Neural crest cell (in vitro differentiated cells): ENCODE measurements at regions not wholly inside any gene's neighbourhood (a gene's known extent, or its start where the extent isn't known, plus 50 kb on each side); places are given as distances from the start of the nearest gene placed in this dataset.

ENCODE experiments used
- DNase-seq: peaks from one replicate; pipeline ENCODE4 v3.0.0; 2021; ENCODE audit warnings: low read depth, mixed read lengths, low spot score
- H3K27ac Mint-ChIP-seq: one replicate; pipeline ENCODE4 v1.8.0; 2021; ENCODE audit warnings: mild to moderate bottlenecking, mixed read lengths; ENCODE audit not compliant: unreplicated experiment
- H3K27me3 Mint-ChIP-seq: 2 replicates; pipeline ENCODE4 v1.8.0; 2021; ENCODE audit warnings: low read depth, mild to moderate bottlenecking, mixed read lengths
- H3K36me3 Mint-ChIP-seq: 2 replicates; pipeline ENCODE4 v1.8.0; 2021; ENCODE audit warnings: low read depth, mild to moderate bottlenecking, mixed read lengths
- H3K4me1 Mint-ChIP-seq: 2 replicates; pipeline ENCODE4 v1.8.0; 2021; ENCODE audit warnings: mixed read lengths
- H3K4me3 Mint-ChIP-seq: one replicate; pipeline ENCODE4 v1.8.0; 2021; ENCODE audit warnings: mild to moderate bottlenecking, mixed read lengths
- H3K9me3 Mint-ChIP-seq: 2 replicates; pipeline ENCODE4 v1.8.0; 2021; ENCODE audit warnings: mixed read lengths
- TF ChIP-seq, protein P1 (sequence below): fragments of 200-600 bp; sonication (generic); conservative IDR thresholded peaks from 2 replicates; pipeline ENCODE4 v1.5.0; 2021; ENCODE audit warnings: antibody characterized with exemption, mild to moderate bottlenecking

- Mint-ChIP-seq H3K27ac (peak overlapping the region; percentile 7), H3K36me3 (no peaks in the 10 kb centered on the region), H3K4me3 (no peak overlapping the region), H3K4me1 (peaks cover 27% of the 10 kb centered on the region), H3K9me3 (no peaks in the 10 kb centered on the region), H3K27me3 (no peaks in the 10 kb centered on the region)
- DNase-seq = no peak
- TF ChIP-seq, protein P1, sequence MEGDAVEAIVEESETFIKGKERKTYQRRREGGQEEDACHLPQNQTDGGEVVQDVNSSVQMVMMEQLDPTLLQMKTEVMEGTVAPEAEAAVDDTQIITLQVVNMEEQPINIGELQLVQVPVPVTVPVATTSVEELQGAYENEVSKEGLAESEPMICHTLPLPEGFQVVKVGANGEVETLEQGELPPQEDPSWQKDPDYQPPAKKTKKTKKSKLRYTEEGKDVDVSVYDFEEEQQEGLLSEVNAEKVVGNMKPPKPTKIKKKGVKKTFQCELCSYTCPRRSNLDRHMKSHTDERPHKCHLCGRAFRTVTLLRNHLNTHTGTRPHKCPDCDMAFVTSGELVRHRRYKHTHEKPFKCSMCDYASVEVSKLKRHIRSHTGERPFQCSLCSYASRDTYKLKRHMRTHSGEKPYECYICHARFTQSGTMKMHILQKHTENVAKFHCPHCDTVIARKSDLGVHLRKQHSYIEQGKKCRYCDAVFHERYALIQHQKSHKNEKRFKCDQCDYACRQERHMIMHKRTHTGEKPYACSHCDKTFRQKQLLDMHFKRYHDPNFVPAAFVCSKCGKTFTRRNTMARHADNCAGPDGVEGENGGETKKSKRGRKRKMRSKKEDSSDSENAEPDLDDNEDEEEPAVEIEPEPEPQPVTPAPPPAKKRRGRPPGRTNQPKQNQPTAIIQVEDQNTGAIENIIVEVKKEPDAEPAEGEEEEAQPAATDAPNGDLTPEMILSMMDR = peak; percentile 45
Observed at GRCh38 chr18:42274488-42275137, 319.6 kb downstream of the PIK3C3 start.

GRCh38 chr18:42275138-42275535 lies 320.1 kb downstream of the PIK3C3 start:
- DNase-seq = no peak
- Mint-ChIP-seq H3K27ac (peak overlapping the region; percentile 7), H3K4me1 (peaks cover 28% of the 10 kb centered on the region), H3K4me3 (no peak overlapping the region), H3K9me3 (no peaks in the 10 kb centered on the region), H3K27me3 (no peaks in the 10 kb centered on the region), H3K36me3 (no peaks in the 10 kb centered on the region)
- TF ChIP-seq, protein P1 = no peak

GRCh38 chr18:42275949-42276730 lies 321.1 kb downstream of the PIK3C3 start:
- DNase-seq = no peak
- no peak overlapping the region for H3K4me3 Mint-ChIP-seq
- H3K27ac Mint-ChIP-seq = peak overlapping the region; percentile 91
- H3K9me3 Mint-ChIP-seq = no peaks in the 10 kb centered on the region
- TF ChIP-seq, protein P1 = no peak
- peaks cover 28% of the 10 kb centered on the region for H3K4me1 Mint-ChIP-seq
- no peaks in the 10 kb centered on the region for H3K27me3 Mint-ChIP-seq
- no peaks in the 10 kb centered on the region for H3K36me3 Mint-ChIP-seq

DNA sequence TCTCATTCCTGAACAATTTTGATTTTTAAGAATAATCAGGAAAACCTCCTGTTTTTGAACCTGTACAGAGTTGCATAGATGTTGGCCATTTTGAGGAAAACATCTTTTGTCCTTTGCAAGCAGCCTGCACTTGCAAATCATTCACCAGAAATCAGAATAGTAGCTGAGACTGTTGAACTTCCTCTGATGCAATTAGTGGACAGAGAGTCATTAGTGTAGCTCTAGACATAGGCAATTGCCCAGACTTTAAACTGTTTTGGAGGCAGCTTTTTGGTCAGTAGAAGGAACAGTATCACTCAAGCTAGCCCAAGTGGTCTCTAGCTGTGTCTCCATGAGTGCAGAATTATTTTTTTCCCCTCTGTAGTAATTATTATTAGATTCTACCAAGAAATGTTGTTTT lies 326.1 kb downstream of the PIK3C3 start:
- DNase-seq = no peak
- peaks cover 10% of the 10 kb centered on the region for H3K4me1 Mint-ChIP-seq
- H3K27me3 Mint-ChIP-seq = no peaks in the 10 kb centered on the region
- H3K4me3 Mint-ChIP-seq = no peak overlapping the region
- TF ChIP-seq, protein P1 = no peak
- H3K9me3 Mint-ChIP-seq = no peaks in the 10 kb centered on the region
- no peak overlapping the region for H3K27ac Mint-ChIP-seq
- no peaks in the 10 kb centered on the region for H3K36me3 Mint-ChIP-seq

- no peaks in the 10 kb centered on the region for H3K9me3 Mint-ChIP-seq
- H3K27me3 Mint-ChIP-seq = no peaks in the 10 kb centered on the region
- H3K36me3 Mint-ChIP-seq = no peaks in the 10 kb centered on the region
- no peak overlapping the region for H3K27ac Mint-ChIP-seq
- TF ChIP-seq, protein P1 = no peak
- no peak overlapping the region for H3K4me3 Mint-ChIP-seq
- no peak for DNase-seq
- peaks cover 8% of the 10 kb centered on the region for H3K4me1 Mint-ChIP-seq
Observed at GRCh38 chr18:42281851-42282250, 326.8 kb downstream of the PIK3C3 start.
